ENCODE measurements at regions not wholly inside any gene's neighbourhood (a gene's known extent, or its start where the extent isn't known, plus 50 kb on each side); places are given as distances from the start of the nearest gene placed in this dataset.

- Histone ChIP-seq H3K27me3 (replicated peaks; ENCODE audit: control insufficient read depth, insufficient read depth, low read length) (no peaks in the 10 kb centered on the region), H3K4me1 (ENCODE audit: control insufficient read depth, insufficient read depth, low read length) (peaks cover 3% of the 10 kb centered on the region)
- no peak for DNase-seq (ENCODE audit: low read depth)
Measured at GRCh38 chr4:19455850-19456602, 795.7 kb upstream of the SLIT2 start.

DNA sequence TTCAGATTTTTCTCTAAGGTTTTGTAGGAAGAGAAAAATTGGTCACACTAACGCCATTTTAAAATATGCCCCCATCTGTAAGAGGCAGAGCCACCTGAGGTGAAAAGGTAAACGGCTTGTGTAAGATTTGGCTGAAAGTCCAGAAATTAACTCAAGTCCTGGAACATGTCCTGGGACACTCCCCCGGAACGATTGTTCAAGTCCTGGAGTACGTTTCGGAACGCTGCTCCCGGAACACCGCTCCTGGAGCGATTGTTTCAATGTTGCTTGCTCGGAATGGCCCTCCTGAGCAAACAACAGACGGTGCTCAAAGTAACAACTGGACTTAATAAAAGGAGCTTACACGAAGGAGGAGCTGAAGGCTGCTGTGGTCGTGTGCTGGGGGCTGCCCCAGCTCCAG, 796.5 kb upstream of the SLIT2 start:
- no peaks in the 10 kb centered on the region for H3K4me1 ChIP-seq (ENCODE audit: control insufficient read depth, insufficient read depth, low read length)
- DNase-seq (ENCODE audit: low read depth): no peak
- peak overlapping the region; percentile 37 for H3K4me3 ChIP-seq (ENCODE audit: low read length)
- H3K36me3 ChIP-seq (ENCODE audit: control insufficient read depth, insufficient read depth, low read length, severe bottlenecking): no peaks in the 10 kb centered on the region
- no peaks in the 10 kb centered on the region for H3K27me3 ChIP-seq (replicated peaks; ENCODE audit: control insufficient read depth, insufficient read depth, low read length)
- no peak overlapping the region for H3K9ac ChIP-seq (ENCODE audit: low read length)
- H3K9me3 ChIP-seq (ENCODE audit: control insufficient read depth, low read length): peaks cover 3% of the 10 kb centered on the region

More at GRCh38 chr4:19455850-19456602, 795.7 kb upstream of the SLIT2 start:
- Histone ChIP-seq H3K9ac (ENCODE audit: low read length) (no peak overlapping the region), H3K36me3 (ENCODE audit: control insufficient read depth, insufficient read depth, low read length, severe bottlenecking) (no peaks in the 10 kb centered on the region), H3K9me3 (ENCODE audit: control insufficient read depth, low read length) (peaks cover 3% of the 10 kb centered on the region), H3K4me3 (ENCODE audit: low read length) (no peak overlapping the region)

GRCh38 chr4:19438233-19438632, 813.5 kb upstream of the SLIT2 start:
- H3K27me3 ChIP-seq (replicated peaks; ENCODE audit: control insufficient read depth, insufficient read depth, low read length): no peaks in the 10 kb centered on the region
- no peaks in the 10 kb centered on the region for H3K36me3 ChIP-seq (ENCODE audit: control insufficient read depth, insufficient read depth, low read length, severe bottlenecking)
- H3K4me3 ChIP-seq (ENCODE audit: low read length): no peak overlapping the region
- H3K9me3 ChIP-seq (ENCODE audit: control insufficient read depth, low read length): peaks cover 17% of the 10 kb centered on the region
- no peaks in the 10 kb centered on the region for H3K4me1 ChIP-seq (ENCODE audit: control insufficient read depth, insufficient read depth, low read length)
- peak; percentile 54 for DNase-seq (ENCODE audit: low read depth)
- no peak overlapping the region for H3K9ac ChIP-seq (ENCODE audit: low read length)

- Histone ChIP-seq H3K9ac (ENCODE audit: low read length) (no peak overlapping the region), H3K36me3 (ENCODE audit: control insufficient read depth, insufficient read depth, low read length, severe bottlenecking) (no peaks in the 10 kb centered on the region), H3K4me3 (ENCODE audit: low read length) (no peak overlapping the region), H3K4me1 (ENCODE audit: control insufficient read depth, insufficient read depth, low read length) (no peaks in the 10 kb centered on the region), H3K9me3 (ENCODE audit: control insufficient read depth, low read length) (peaks cover 17% of the 10 kb centered on the region), H3K27me3 (replicated peaks; ENCODE audit: control insufficient read depth, insufficient read depth, low read length) (no peaks in the 10 kb centered on the region)
- no peak for DNase-seq (ENCODE audit: low read depth)
Measured at GRCh38 chr4:19437008-19437407, 814.7 kb upstream of the SLIT2 start.

DNA sequence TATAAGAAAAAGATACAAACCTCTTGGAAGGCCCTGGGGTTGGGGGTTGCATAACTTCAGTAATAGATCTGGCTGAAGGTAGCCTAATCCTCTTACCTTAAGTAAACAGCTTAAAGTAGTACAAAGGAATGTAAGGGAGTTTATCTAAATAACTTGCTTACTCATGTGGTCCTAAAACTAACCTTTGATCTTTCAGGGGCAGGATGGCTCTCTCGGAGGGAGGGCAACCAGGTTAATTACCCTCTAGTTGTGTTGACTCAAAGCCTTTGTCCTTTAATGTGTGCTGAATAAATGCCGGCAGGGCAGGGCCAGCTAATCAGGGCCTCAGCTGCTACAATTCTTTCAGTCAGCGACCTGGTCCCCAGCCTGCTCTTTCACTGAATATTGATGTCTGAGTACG, 822.0 kb upstream of the SLIT2 start:
- no peaks in the 10 kb centered on the region for H3K27me3 ChIP-seq (replicated peaks; ENCODE audit: control insufficient read depth, insufficient read depth, low read length)
- H3K9ac ChIP-seq (ENCODE audit: low read length): no peak overlapping the region
- no peaks in the 10 kb centered on the region for H3K36me3 ChIP-seq (ENCODE audit: control insufficient read depth, insufficient read depth, low read length, severe bottlenecking)
- H3K9me3 ChIP-seq (ENCODE audit: control insufficient read depth, low read length): peaks cover 22% of the 10 kb centered on the region
- DNase-seq (ENCODE audit: low read depth): no peak
- no peak overlapping the region for H3K4me3 ChIP-seq (ENCODE audit: low read length)
- H3K4me1 ChIP-seq (ENCODE audit: control insufficient read depth, insufficient read depth, low read length): no peaks in the 10 kb centered on the region

- peaks cover 8% of the 10 kb centered on the region for H3K9me3 ChIP-seq (ENCODE audit: control insufficient read depth, low read length)
- no peaks in the 10 kb centered on the region for H3K36me3 ChIP-seq (ENCODE audit: control insufficient read depth, insufficient read depth, low read length, severe bottlenecking)
- no peak overlapping the region for H3K9ac ChIP-seq (ENCODE audit: low read length)
- DNase-seq (ENCODE audit: low read depth): peak; percentile 50
- no peaks in the 10 kb centered on the region for H3K27me3 ChIP-seq (replicated peaks; ENCODE audit: control insufficient read depth, insufficient read depth, low read length)
- no peaks in the 10 kb centered on the region for H3K4me1 ChIP-seq (ENCODE audit: control insufficient read depth, insufficient read depth, low read length)
- H3K4me3 ChIP-seq (ENCODE audit: low read length): no peak overlapping the region
Measured at GRCh38 chr4:19425146-19425545, 826.6 kb upstream of the SLIT2 start.

GRCh38 chr4:19417256-19417655, 834.4 kb upstream of the SLIT2 start:
- Histone ChIP-seq H3K4me3 (ENCODE audit: low read length) (no peak overlapping the region), H3K27me3 (replicated peaks; ENCODE audit: control insufficient read depth, insufficient read depth, low read length) (no peaks in the 10 kb centered on the region), H3K4me1 (ENCODE audit: control insufficient read depth, insufficient read depth, low read length) (no peaks in the 10 kb centered on the region), H3K36me3 (ENCODE audit: control insufficient read depth, insufficient read depth, low read length, severe bottlenecking) (no peaks in the 10 kb centered on the region), H3K9ac (ENCODE audit: low read length) (no peak overlapping the region), H3K9me3 (ENCODE audit: control insufficient read depth, low read length) (no peaks in the 10 kb centered on the region)
- no peak for DNase-seq (ENCODE audit: low read depth)

DNA sequence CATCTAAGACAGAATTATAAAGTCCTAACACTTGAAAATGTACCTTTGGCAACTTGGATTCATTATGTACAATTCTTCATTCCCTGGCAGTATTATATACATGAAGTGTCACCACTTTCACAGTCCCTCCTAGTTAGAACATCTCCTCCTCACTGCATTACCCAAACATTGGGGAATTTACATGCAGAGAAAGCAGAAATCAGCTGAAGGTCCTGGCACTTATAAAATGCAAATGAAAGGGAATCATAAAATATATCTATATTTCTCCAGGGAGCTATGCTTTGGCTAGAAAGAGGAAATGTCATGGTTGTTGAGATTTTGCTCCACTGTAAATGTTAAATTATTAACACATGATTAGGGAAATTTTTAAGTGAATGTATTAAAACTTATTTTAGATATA, 835.6 kb upstream of the SLIT2 start:
- Histone ChIP-seq H3K9me3 (ENCODE audit: control insufficient read depth, low read length) (no peaks in the 10 kb centered on the region), H3K4me3 (ENCODE audit: low read length) (no peak overlapping the region), H3K36me3 (ENCODE audit: control insufficient read depth, insufficient read depth, low read length, severe bottlenecking) (no peaks in the 10 kb centered on the region), H3K9ac (ENCODE audit: low read length) (no peak overlapping the region), H3K4me1 (ENCODE audit: control insufficient read depth, insufficient read depth, low read length) (no peaks in the 10 kb centered on the region), H3K27me3 (replicated peaks; ENCODE audit: control insufficient read depth, insufficient read depth, low read length) (no peaks in the 10 kb centered on the region)
- no peak for DNase-seq (ENCODE audit: low read depth)

- H3K9ac ChIP-seq (ENCODE audit: low read length): no peak overlapping the region
- H3K36me3 ChIP-seq (ENCODE audit: control insufficient read depth, insufficient read depth, low read length, severe bottlenecking): no peaks in the 10 kb centered on the region
- H3K9me3 ChIP-seq (ENCODE audit: control insufficient read depth, low read length): no peaks in the 10 kb centered on the region
- no peak overlapping the region for H3K4me3 ChIP-seq (ENCODE audit: low read length)
- no peaks in the 10 kb centered on the region for H3K4me1 ChIP-seq (ENCODE audit: control insufficient read depth, insufficient read depth, low read length)
- DNase-seq (ENCODE audit: low read depth): no peak
- H3K27me3 ChIP-seq (replicated peaks; ENCODE audit: control insufficient read depth, insufficient read depth, low read length): no peaks in the 10 kb centered on the region
Measured at GRCh38 chr4:19408490-19408889, 843.2 kb upstream of the SLIT2 start.

DNA sequence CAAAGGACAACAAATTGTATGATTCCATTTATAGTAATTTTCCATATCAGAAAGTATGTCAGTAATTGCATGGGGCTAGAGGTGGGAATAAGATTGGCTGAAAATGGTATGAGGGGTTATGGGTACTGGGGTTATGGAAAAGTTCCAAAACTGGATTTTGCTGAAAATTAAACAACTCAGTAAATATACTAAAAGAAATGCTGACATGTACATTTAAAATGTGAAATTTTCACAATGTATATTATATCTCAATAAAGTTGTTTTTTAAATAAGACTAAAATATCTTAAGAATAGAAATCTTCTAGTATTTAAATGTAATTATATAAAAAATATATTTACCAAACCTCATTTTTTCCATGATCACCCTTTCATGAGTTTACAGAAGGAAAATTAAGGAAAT, 844.9 kb upstream of the SLIT2 start:
- no peaks in the 10 kb centered on the region for H3K27me3 ChIP-seq (replicated peaks; ENCODE audit: control insufficient read depth, insufficient read depth, low read length)
- no peak overlapping the region for H3K9ac ChIP-seq (ENCODE audit: low read length)
- H3K4me1 ChIP-seq (ENCODE audit: control insufficient read depth, insufficient read depth, low read length): peaks cover 4% of the 10 kb centered on the region
- no peak for DNase-seq (ENCODE audit: low read depth)
- no peaks in the 10 kb centered on the region for H3K9me3 ChIP-seq (ENCODE audit: control insufficient read depth, low read length)
- no peaks in the 10 kb centered on the region for H3K36me3 ChIP-seq (ENCODE audit: control insufficient read depth, insufficient read depth, low read length, severe bottlenecking)
- H3K4me3 ChIP-seq (ENCODE audit: low read length): no peak overlapping the region

- no peak overlapping the region for H3K9ac ChIP-seq (ENCODE audit: low read length)
Measured at GRCh38 chr4:19403786-19404370, 847.8 kb upstream of the SLIT2 start.

More at GRCh38 chr4:19403786-19404370, 847.8 kb upstream of the SLIT2 start:
- Histone ChIP-seq H3K4me3 (ENCODE audit: low read length) (no peak overlapping the region), H3K4me1 (ENCODE audit: control insufficient read depth, insufficient read depth, low read length) (peaks cover 6% of the 10 kb centered on the region), H3K36me3 (ENCODE audit: control insufficient read depth, insufficient read depth, low read length, severe bottlenecking) (no peaks in the 10 kb centered on the region), H3K9me3 (ENCODE audit: control insufficient read depth, low read length) (no peaks in the 10 kb centered on the region), H3K27me3 (replicated peaks; ENCODE audit: control insufficient read depth, insufficient read depth, low read length) (no peaks in the 10 kb centered on the region)
- no peak for DNase-seq (ENCODE audit: low read depth)
